ENCODE measurements at regions not wholly inside any gene's neighbourhood (a gene's known extent, or its start where the extent isn't known, plus 50 kb on each side); places are given as distances from the start of the nearest gene placed in this dataset.
"Not testable (repeated sequence)": the region's sequence is repeated elsewhere in the genome, so short reads cannot be mapped to it uniquely, and the experiment has no call there.

GRCh38 chr10:123378302-123378701 lies 224.1 kb downstream of the BUB3 start:
- DNase-seq (ENCODE audit: low read depth, low spot score) = no peak

GRCh38 chr10:123379156-123379555 lies 225.0 kb downstream of the BUB3 start:
- DNase-seq (ENCODE audit: low read depth, low spot score) = no peak

- DNase-seq (ENCODE audit: low read depth, low spot score) = no peak
These were observed 226.4 kb downstream of the BUB3 start for GRCh38 chr10:123380491-123381085.

- DNase-seq (ENCODE audit: low read depth, low spot score) = no peak
These were observed 227.0 kb downstream of the BUB3 start for GRCh38 chr10:123381224-123381623.

- DNase-seq (ENCODE audit: low read depth, low spot score) = no peak
These were observed 228.3 kb downstream of the BUB3 start for GRCh38 chr10:123382491-123382890.

- DNase-seq (ENCODE audit: low read depth, low spot score) = no peak
These were observed 231.4 kb downstream of the BUB3 start for GRCh38 chr10:123385508-123386080.

- no peak for DNase-seq (ENCODE audit: low read depth, low spot score)
These were observed 235.3 kb downstream of the BUB3 start for GRCh38 chr10:123389520-123389919.

- no peak for DNase-seq (ENCODE audit: low read depth, low spot score)
These were observed 236.1 kb downstream of the BUB3 start for GRCh38 chr10:123390332-123390731.

- DNase-seq (ENCODE audit: low read depth, low spot score) = no peak
These were observed 236.7 kb downstream of the BUB3 start for GRCh38 chr10:123390874-123391273.

- DNase-seq (ENCODE audit: low read depth, low spot score) = no peak
These were observed 237.2 kb downstream of the BUB3 start for GRCh38 chr10:123391275-123392028.

GRCh38 chr10:123392182-123392963 lies 238.2 kb downstream of the BUB3 start:
- no peak for DNase-seq (ENCODE audit: low read depth, low spot score)

- no peak for DNase-seq (ENCODE audit: low read depth, low spot score)
These were observed 239.0 kb downstream of the BUB3 start for GRCh38 chr10:123393170-123393569.

- no peak for DNase-seq (ENCODE audit: low read depth, low spot score)
These were observed 240.2 kb downstream of the BUB3 start for GRCh38 chr10:123394382-123394781.

GRCh38 chr10:123395234-123395633 lies 241.0 kb downstream of the BUB3 start:
- DNase-seq (ENCODE audit: low read depth, low spot score) = not testable (repeated sequence)

GRCh38 chr10:123395906-123396305 lies 241.7 kb downstream of the BUB3 start:
- no peak for DNase-seq (ENCODE audit: low read depth, low spot score)

- DNase-seq (ENCODE audit: low read depth, low spot score) = no peak
These were observed 244.0 kb downstream of the BUB3 start for GRCh38 chr10:123398180-123398591.

- no peak for DNase-seq (ENCODE audit: low read depth, low spot score)
These were observed 244.6 kb downstream of the BUB3 start for GRCh38 chr10:123398756-123399155.

GRCh38 chr10:123399276-123399839 lies 245.2 kb downstream of the BUB3 start:
- no peak for DNase-seq (ENCODE audit: low read depth, low spot score)

- DNase-seq (ENCODE audit: low read depth, low spot score) = no peak
These were observed 247.8 kb downstream of the BUB3 start for GRCh38 chr10:123402021-123402420.

- DNase-seq (ENCODE audit: low read depth, low spot score) = no peak
These were observed 248.5 kb downstream of the BUB3 start for GRCh38 chr10:123402656-123403055.

- DNase-seq (ENCODE audit: low read depth, low spot score) = no peak
These were observed 250.2 kb downstream of the BUB3 start for GRCh38 chr10:123404357-123404756.

- DNase-seq (ENCODE audit: low read depth, low spot score) = no peak
These were observed 254.5 kb downstream of the BUB3 start for GRCh38 chr10:123408660-123409059.
